BE2C (cell line): ENCODE measurements at regions not wholly inside any gene's neighbourhood (a gene's known extent, or its start where the extent isn't known, plus 50 kb on each side); places are given as distances from the start of the nearest gene placed in this dataset.

Experiments used
- DNase-seq: peaks from one replicate; pipeline ENCODE4 v3.0.0-alpha.2; 2020
- H3K27me3 ChIP-seq: fragments of 250-450 bp; sonication (Bioruptor Pico); 2 replicates; pipeline ENCODE4 v1.5.1; 2020; ENCODE audit warnings: mild to moderate bottlenecking
- H3K36me3 ChIP-seq: fragments of 250-450 bp; sonication (Bioruptor Pico); 2 replicates; pipeline ENCODE4 v1.5.1; 2020; ENCODE audit warnings: mild to moderate bottlenecking
- H3K4me1 ChIP-seq: fragments of 250-450 bp; sonication (Bioruptor Pico); 2 replicates; pipeline ENCODE4 v1.5.1; 2020
- H3K4me3 ChIP-seq: 2 replicates; pipeline ENCODE4 v1.5.1; 2011; ENCODE audit warnings: low read depth, low read length
- H3K9me3 ChIP-seq: fragments of 250-450 bp; sonication (Bioruptor Pico); 2 replicates; pipeline ENCODE4 v1.5.1; 2020
- CTCF ChIP-seq: IDR thresholded peaks from 2 replicates; pipeline ENCODE4 v1.5.1; 2012; ENCODE audit warnings: mild to moderate bottlenecking, low read depth, low read length

- Histone ChIP-seq H3K4me3 (no peak overlapping the region), H3K9me3 (no peaks in the 10 kb centered on the region), H3K27me3 (no peaks in the 10 kb centered on the region), H3K4me1 (no peaks in the 10 kb centered on the region), H3K36me3 (no peaks in the 10 kb centered on the region)
- DNase-seq: no peak
- TF ChIP-seq CTCF: no peak
Measured at GRCh38 chr6:11650711-11651110, 113.2 kb downstream of the TMEM170B start.

GRCh38 chr6:11653028-11653583 is 115.6 kb downstream of the TMEM170B start:
- Histone ChIP-seq H3K4me3 (no peak overlapping the region), H3K4me1 (no peaks in the 10 kb centered on the region), H3K27me3 (no peaks in the 10 kb centered on the region), H3K36me3 (no peaks in the 10 kb centered on the region), H3K9me3 (no peaks in the 10 kb centered on the region)
- no peak for TF ChIP-seq CTCF
- peak; percentile 38 for DNase-seq

- no peak for TF ChIP-seq CTCF
- DNase-seq: no peak
- Histone ChIP-seq H3K9me3 (no peaks in the 10 kb centered on the region), H3K36me3 (no peaks in the 10 kb centered on the region), H3K27me3 (peaks cover 2% of the 10 kb centered on the region; the same call in 1 of the 2 replicates), H3K4me1 (no peaks in the 10 kb centered on the region), H3K4me3 (no peak overlapping the region)
Measured at GRCh38 chr6:11654876-11655275, 117.3 kb downstream of the TMEM170B start.

- DNase-seq: no peak
- no peak overlapping the region for H3K4me3 ChIP-seq
- no peak for TF ChIP-seq CTCF
- H3K27me3 ChIP-seq: peaks cover 3% of the 10 kb centered on the region; the same call in 1 of the 2 replicates
- no peaks in the 10 kb centered on the region for H3K4me1 ChIP-seq
- no peaks in the 10 kb centered on the region for H3K36me3 ChIP-seq
- H3K9me3 ChIP-seq: no peaks in the 10 kb centered on the region
Measured at GRCh38 chr6:11656491-11656890, 118.9 kb downstream of the TMEM170B start.

GRCh38 chr6:11659757-11660156 is 118.8 kb downstream of the ADTRP start:
- Histone ChIP-seq H3K36me3 (no peaks in the 10 kb centered on the region), H3K9me3 (no peaks in the 10 kb centered on the region), H3K27me3 (peaks cover 3% of the 10 kb centered on the region; the same call in 1 of the 2 replicates), H3K4me3 (no peak overlapping the region), H3K4me1 (no peaks in the 10 kb centered on the region)
- TF ChIP-seq CTCF: no peak
- no peak for DNase-seq

GRCh38 chr6:11662323-11662722 is 116.3 kb downstream of the ADTRP start:
- H3K36me3 ChIP-seq: no peaks in the 10 kb centered on the region
- no peaks in the 10 kb centered on the region for H3K9me3 ChIP-seq
- peaks cover 3% of the 10 kb centered on the region; the same call in 1 of the 2 replicates for H3K27me3 ChIP-seq
- H3K4me3 ChIP-seq: no peak overlapping the region
- H3K4me1 ChIP-seq: no peaks in the 10 kb centered on the region
- no peak for TF ChIP-seq CTCF
- DNase-seq: no peak
